ENCODE measurements at regions not wholly inside any gene's neighbourhood (a gene's known extent, or its start where the extent isn't known, plus 50 kb on each side); places are given as distances from the start of the nearest gene placed in this dataset.
"Not testable (repeated sequence)": the region's sequence is repeated elsewhere in the genome, so short reads cannot be mapped to it uniquely, and the experiment has no call there.

- 76 to 87% methylated on average over 5 to 6 of the region's 6 CpGs for WGBS, 2 donors
- no peak for DNase-seq (ENCODE audit: low spot score in 2 of 2)
- TF ChIP-seq CTCF (IDR thresholded peaks at IDR 0.05) = no peak
- no peak for TF ChIP-seq POLR2A (IDR thresholded peaks at IDR 0.05)
- H3K4me3 ChIP-seq (ENCODE audit: low read depth, poor library complexity, severe bottlenecking) = no peak overlapping the region
- intact Hi-C loops (cut with DNase I; ENCODE audit: low total_unique reads) = no loop called here
These were observed 60.4 kb upstream of the INSIG1 start for GRCh38 chr7:155237297-155237696.

GRCh38 chr7:155237730-155238129 lies 59.9 kb upstream of the INSIG1 start:
- no peak overlapping the region for H3K4me3 ChIP-seq (ENCODE audit: low read depth, poor library complexity, severe bottlenecking)
- no peak for DNase-seq (ENCODE audit: low spot score in 2 of 2)
- 86 to 95% methylated on average over 2 to 5 of the region's 5 CpGs for WGBS, 2 donors
- intact Hi-C loops (cut with DNase I; ENCODE audit: low total_unique reads) = no loop called here
- TF ChIP-seq CTCF (IDR thresholded peaks at IDR 0.05) = no peak
- no peak for TF ChIP-seq POLR2A (IDR thresholded peaks at IDR 0.05)

- DNase-seq (ENCODE audit: low spot score in 2 of 2); intact Hi-C loops (cut with DNase I; ENCODE audit: low total_unique reads); H3K4me3 ChIP-seq (ENCODE audit: low read depth, poor library complexity, severe bottlenecking): not testable (repeated sequence)
- 35 to 43% methylated on average over 14 of the region's 14 CpGs for WGBS, 2 donors
These were observed 58.1 kb upstream of the INSIG1 start for GRCh38 chr7:155239431-155240087.

GRCh38 chr7:155244675-155245074 lies 53.0 kb upstream of the INSIG1 start:
- DNase-seq (ENCODE audit: low spot score in 2 of 2) = no peak
- WGBS, 2 donors = 89 to 92% methylated on average over 5 of the region's 5 CpGs

GRCh38 chr7:155247479-155248365 lies 50.0 kb upstream of the INSIG1 start:
- H3K4me3 ChIP-seq (ENCODE audit: low read depth, poor library complexity, severe bottlenecking) = no peak overlapping the region
- no peak for DNase-seq (ENCODE audit: low spot score in 2 of 2)
- 69 to 83% methylated on average over 14 of the region's 14 CpGs for WGBS, 2 donors
- TF ChIP-seq POLR2A (IDR thresholded peaks at IDR 0.05) = no peak
- no peak for TF ChIP-seq CTCF (IDR thresholded peaks at IDR 0.05)
- intact Hi-C loops (cut with DNase I; ENCODE audit: low total_unique reads) = no loop called here

More at GRCh38 chr7:155244675-155245074, 53.0 kb upstream of the INSIG1 start:
- TF ChIP-seq POLR2A (IDR thresholded peaks at IDR 0.05) (no peak), CTCF (IDR thresholded peaks at IDR 0.05) (no peak)
- H3K4me3 ChIP-seq (ENCODE audit: low read depth, poor library complexity, severe bottlenecking) = no peak overlapping the region
- intact Hi-C loops (cut with DNase I; ENCODE audit: low total_unique reads) = no loop called here

Measured in lower leg skin (tissue), 4 donors.